ELR (cell line): ENCODE measurements at regions not wholly inside any gene's neighbourhood (a gene's known extent, or its start where the extent isn't known, plus 50 kb on each side); places are given as distances from the start of the nearest gene placed in this dataset.

Experiments used
- DNase-seq: peaks from one replicate; pipeline ENCODE4 v3.0.0-alpha.2; 2015; ENCODE audit warnings: low read depth

- DNase-seq, result peak; percentile 36
Observed at GRCh38 chr2:157150747-157151146, 106.8 kb upstream of the GALNT5 start.

- no peak for DNase-seq
Observed at GRCh38 chr2:157152362-157152761, 105.1 kb upstream of the GALNT5 start.

- no peak for DNase-seq
Observed at GRCh38 chr2:157155992-157156391, 101.5 kb upstream of the GALNT5 start.

- peak; percentile 63 for DNase-seq
Observed at GRCh38 chr2:157158111-157158510, 99.4 kb upstream of the GALNT5 start.

- DNase-seq, result no peak
Observed at GRCh38 chr2:157159221-157159934, 98.1 kb upstream of the GALNT5 start.

- no peak for DNase-seq
Observed at GRCh38 chr2:157160111-157160510, 97.4 kb upstream of the GALNT5 start.

GRCh38 chr2:157164370-157164769, 93.1 kb upstream of the GALNT5 start:
- no peak for DNase-seq

GRCh38 chr2:157164891-157165290, 92.6 kb upstream of the GALNT5 start:
- DNase-seq, result no peak

- no peak for DNase-seq
Observed at GRCh38 chr2:157168501-157168900, 89.0 kb upstream of the GALNT5 start.

GRCh38 chr2:157169889-157170288, 87.6 kb upstream of the GALNT5 start:
- DNase-seq, result no peak

- peak; percentile 36 for DNase-seq
Observed at GRCh38 chr2:157170299-157170698, 87.2 kb upstream of the GALNT5 start.

- peak; percentile 57 for DNase-seq
Observed at GRCh38 chr2:157172239-157172638, 85.3 kb upstream of the GALNT5 start.

GRCh38 chr2:157172866-157173578, 84.5 kb upstream of the GALNT5 start:
- peak; percentile 29 for DNase-seq

- peak; percentile 97 for DNase-seq
Observed at GRCh38 chr2:157173740-157174184, 83.7 kb upstream of the GALNT5 start.

GRCh38 chr2:157174321-157174720, 83.2 kb upstream of the GALNT5 start:
- no peak for DNase-seq

- DNase-seq, result peak; percentile 52
Observed at GRCh38 chr2:157176602-157177001, 80.9 kb upstream of the GALNT5 start.

- DNase-seq, result peak; percentile 26
Observed at GRCh38 chr2:157178874-157179273, 78.6 kb upstream of the GALNT5 start.

GRCh38 chr2:157179324-157180105, 78.0 kb upstream of the GALNT5 start:
- no peak for DNase-seq

GRCh38 chr2:157180359-157180758, 77.1 kb upstream of the GALNT5 start:
- no peak for DNase-seq

- DNase-seq, result no peak
Observed at GRCh38 chr2:157181234-157181633, 76.3 kb upstream of the GALNT5 start.

GRCh38 chr2:157182204-157182709, 75.2 kb upstream of the GALNT5 start:
- peak; percentile 36 for DNase-seq

GRCh38 chr2:157182834-157183396, 74.6 kb upstream of the GALNT5 start:
- peak; percentile 92 for DNase-seq
